BJ (cell line): ENCODE measurements at regions not wholly inside any gene's neighbourhood (a gene's known extent, or its start where the extent isn't known, plus 50 kb on each side); places are given as distances from the start of the nearest gene placed in this dataset.

Experiments used
- CTCF ChIA-PET: fragments of 350-600 bp; formaldehyde crosslinking; extraction: SDS; loops from one replicate; lab custom pipeline; 2021; ENCODE audit warnings: antibody characterized with exemption, inconsistent platforms; lab: Yijun Ruan, JAX
- POLR2A ChIA-PET: fragments of 300-600 bp; sonication (Branson Sonifier 250); formaldehyde crosslinking; extraction: SDS; loops from one replicate; lab custom pipeline; 2021; ENCODE audit warnings: antibody characterized with exemption; lab: Charles Lee
- DNase-seq: peaks from one replicate; pipeline ENCODE4 v3.0.0-alpha.2; 2011; ENCODE audit warnings: low read depth
- H3K27me3 ChIP-seq: 2 replicates; pipeline ENCODE4 v1.6.0; 2011; ENCODE audit warnings: low read length; ENCODE audit not compliant: control insufficient read depth, insufficient read depth
- H3K36me3 ChIP-seq: 2 replicates; pipeline ENCODE4 v1.5.1; 2011; ENCODE audit warnings: low read length; ENCODE audit not compliant: control insufficient read depth, insufficient read depth
- H3K4me3 ChIP-seq: 2 replicates; pipeline ENCODE4 v1.5.1; 2011; ENCODE audit warnings: low read depth, mild to moderate bottlenecking, control low read depth, low read length
- CTCF ChIP-seq: IDR thresholded peaks from 2 replicates; pipeline ENCODE4 v1.5.1; 2011; ENCODE audit warnings: low read depth, mild to moderate bottlenecking, control low read depth, inconsistent platforms, low read length, moderate library complexity; ENCODE audit not compliant: insufficient read depth

GRCh38 chr5:60340326-60340725, 359.6 kb downstream of the DEPDC1B start:
- TF ChIP-seq CTCF: no peak
- Histone ChIP-seq H3K4me3 (no peak overlapping the region), H3K36me3 (no peaks in the 10 kb centered on the region), H3K27me3 (no peaks in the 10 kb centered on the region)
- no peak for DNase-seq
- POLR2A ChIA-PET: interaction anchor here (0.6 kb wide), 1 partner anchor 1322 kb away, joined by 8 read pairs; no protein-coding TSS in a partner anchor
- CTCF ChIA-PET: no interaction called here

GRCh38 chr5:60339691-60340201, 360.2 kb downstream of the DEPDC1B start:
- Histone ChIP-seq H3K36me3 (no peaks in the 10 kb centered on the region), H3K27me3 (no peaks in the 10 kb centered on the region), H3K4me3 (no peak overlapping the region)
- POLR2A ChIA-PET: interaction anchor here (0.6 kb wide), 1 partner anchor 1321 kb away, joined by 8 read pairs; no protein-coding TSS in a partner anchor
- no peak for DNase-seq
- no peak for TF ChIP-seq CTCF
- CTCF ChIA-PET: no interaction called here

- Histone ChIP-seq H3K36me3 (no peaks in the 10 kb centered on the region), H3K27me3 (no peaks in the 10 kb centered on the region), H3K4me3 (no peak overlapping the region)
- no peak for TF ChIP-seq CTCF
- DNase-seq: no peak
- POLR2A ChIA-PET: no interaction called here
- CTCF ChIA-PET: no interaction called here
Measured at GRCh38 chr5:60338846-60339245, 361.1 kb downstream of the DEPDC1B start.

GRCh38 chr5:60336491-60336890, 363.5 kb downstream of the DEPDC1B start:
- TF ChIP-seq CTCF: no peak
- Histone ChIP-seq H3K4me3 (no peak overlapping the region), H3K27me3 (no peaks in the 10 kb centered on the region), H3K36me3 (no peaks in the 10 kb centered on the region)
- no peak for DNase-seq
- POLR2A ChIA-PET: no interaction called here
- CTCF ChIA-PET: no interaction called here

GRCh38 chr5:60335913-60336312, 364.1 kb downstream of the DEPDC1B start:
- no peaks in the 10 kb centered on the region for H3K27me3 ChIP-seq
- CTCF ChIA-PET: no interaction called here
- POLR2A ChIA-PET: no interaction called here
- no peaks in the 10 kb centered on the region for H3K36me3 ChIP-seq
- no peak for TF ChIP-seq CTCF
- no peak overlapping the region for H3K4me3 ChIP-seq
- DNase-seq: no peak
